GM12874 (cell line): ENCODE measurements at regions not wholly inside any gene's neighbourhood (a gene's known extent, or its start where the extent isn't known, plus 50 kb on each side); places are given as distances from the start of the nearest gene placed in this dataset.

Experiments used
- TF ChIP-seq, protein P1 (sequence below): IDR thresholded peaks from 2 replicates; pipeline ENCODE4 v1.5.1; 2011; ENCODE audit warnings: low read depth, mild to moderate bottlenecking, control low read depth, low read length, moderate library complexity; ENCODE audit not compliant: insufficient read depth

DNA sequence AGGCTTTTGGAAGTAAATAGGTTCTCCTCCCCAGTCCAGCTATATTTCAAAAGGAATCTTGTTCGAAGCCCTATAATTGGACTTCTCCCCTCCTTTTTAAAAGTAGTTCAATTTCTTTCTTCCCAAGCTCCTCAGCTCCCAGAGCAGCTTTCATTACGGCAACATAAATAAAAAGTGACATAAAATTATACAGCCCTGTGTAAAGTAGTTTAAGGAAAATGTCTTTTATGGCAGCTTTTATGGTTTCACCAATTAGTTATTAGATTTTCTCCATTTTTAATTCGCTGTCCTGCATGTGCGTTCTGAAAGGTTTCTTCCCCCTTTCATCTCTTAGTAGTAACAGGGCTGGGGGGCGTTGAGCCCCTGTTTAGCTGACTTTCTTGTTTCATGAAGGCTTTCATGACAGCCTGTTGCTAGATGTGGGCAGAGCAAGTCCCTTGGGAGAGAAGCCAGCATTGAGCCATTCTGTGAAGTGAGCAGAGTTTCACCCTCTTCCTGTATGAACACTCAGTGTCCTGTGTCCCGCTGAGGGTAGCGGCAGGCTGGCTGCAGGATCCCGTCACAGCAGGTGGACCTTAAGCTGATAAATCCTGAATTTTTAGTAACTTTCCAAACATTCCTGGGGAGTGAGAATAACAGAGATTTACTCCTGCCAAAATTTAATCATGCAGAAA lies 229.7 kb upstream of the SPRED2 start:
- TF ChIP-seq, protein P1, sequence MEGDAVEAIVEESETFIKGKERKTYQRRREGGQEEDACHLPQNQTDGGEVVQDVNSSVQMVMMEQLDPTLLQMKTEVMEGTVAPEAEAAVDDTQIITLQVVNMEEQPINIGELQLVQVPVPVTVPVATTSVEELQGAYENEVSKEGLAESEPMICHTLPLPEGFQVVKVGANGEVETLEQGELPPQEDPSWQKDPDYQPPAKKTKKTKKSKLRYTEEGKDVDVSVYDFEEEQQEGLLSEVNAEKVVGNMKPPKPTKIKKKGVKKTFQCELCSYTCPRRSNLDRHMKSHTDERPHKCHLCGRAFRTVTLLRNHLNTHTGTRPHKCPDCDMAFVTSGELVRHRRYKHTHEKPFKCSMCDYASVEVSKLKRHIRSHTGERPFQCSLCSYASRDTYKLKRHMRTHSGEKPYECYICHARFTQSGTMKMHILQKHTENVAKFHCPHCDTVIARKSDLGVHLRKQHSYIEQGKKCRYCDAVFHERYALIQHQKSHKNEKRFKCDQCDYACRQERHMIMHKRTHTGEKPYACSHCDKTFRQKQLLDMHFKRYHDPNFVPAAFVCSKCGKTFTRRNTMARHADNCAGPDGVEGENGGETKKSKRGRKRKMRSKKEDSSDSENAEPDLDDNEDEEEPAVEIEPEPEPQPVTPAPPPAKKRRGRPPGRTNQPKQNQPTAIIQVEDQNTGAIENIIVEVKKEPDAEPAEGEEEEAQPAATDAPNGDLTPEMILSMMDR, result no peak

DNA sequence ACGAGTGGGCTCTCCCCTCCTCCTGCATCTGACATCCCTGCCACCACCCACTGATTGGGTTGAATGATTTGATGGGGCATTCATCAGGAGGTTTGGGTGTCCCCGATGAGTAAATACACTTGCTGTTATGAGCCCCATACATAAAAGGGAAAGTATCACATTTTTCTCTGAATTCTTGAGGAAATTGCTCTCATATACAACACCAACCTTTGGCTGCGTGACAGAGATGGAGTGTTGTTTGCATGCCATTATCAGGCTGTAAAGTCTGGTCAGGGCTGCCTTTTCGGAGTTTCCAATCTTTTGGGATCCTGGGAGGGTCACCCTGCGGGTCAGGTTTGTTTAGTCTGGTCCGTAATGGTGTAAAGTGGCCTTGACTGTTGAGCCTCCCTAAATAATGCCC lies 227.9 kb upstream of the SPRED2 start:
- TF ChIP-seq, protein P1, result no peak

DNA sequence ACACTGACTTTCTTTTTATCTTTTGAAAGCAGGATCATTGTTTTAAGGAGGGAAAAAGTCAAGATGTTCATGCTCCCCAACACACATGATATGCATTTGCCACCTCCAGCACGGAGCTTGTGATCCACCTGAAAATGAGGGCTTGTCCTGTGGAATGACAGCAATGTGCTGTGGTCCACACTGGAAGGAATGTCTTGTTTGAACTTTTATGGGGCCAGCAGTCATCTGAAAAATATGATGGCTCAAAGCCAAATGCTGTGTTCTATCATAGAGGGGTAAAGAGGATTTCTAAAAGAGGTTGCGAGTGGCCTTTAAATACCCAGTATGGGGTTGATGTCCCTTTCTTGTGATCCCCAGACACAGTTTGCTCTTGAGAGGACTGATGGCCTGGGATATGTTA lies 226.5 kb upstream of the SPRED2 start:
- TF ChIP-seq, protein P1, result no peak

GRCh38 chr2:65658266-65658665 lies 225.9 kb upstream of the SPRED2 start:
- TF ChIP-seq, protein P1, result no peak

DNA sequence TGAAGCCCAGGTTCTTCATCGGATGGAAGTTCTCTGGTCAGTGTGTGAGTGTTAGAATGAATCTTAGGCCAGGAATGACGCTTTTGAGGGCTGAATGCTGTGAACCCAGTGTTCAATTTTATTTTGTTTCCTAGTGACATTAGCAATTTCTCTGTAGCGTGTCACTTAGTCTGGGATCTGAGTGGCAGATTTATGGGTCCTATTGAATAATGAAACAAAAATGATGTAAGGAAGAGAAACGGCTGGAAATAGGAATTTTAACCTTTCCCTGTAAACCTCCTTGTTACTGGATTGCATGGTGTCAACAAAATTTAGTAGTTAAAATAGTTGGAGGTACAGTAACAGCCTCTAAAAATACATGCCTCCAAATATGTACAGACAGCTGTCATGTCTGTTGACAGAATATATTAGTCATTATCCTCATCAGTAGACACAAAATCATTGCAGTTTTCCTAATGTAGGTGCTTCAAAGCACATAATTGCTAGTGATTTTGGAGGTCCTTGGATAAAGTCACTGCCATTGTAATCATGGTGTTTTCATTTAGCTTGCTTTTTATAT lies 223.8 kb upstream of the SPRED2 start:
- TF ChIP-seq, protein P1, result no peak

DNA sequence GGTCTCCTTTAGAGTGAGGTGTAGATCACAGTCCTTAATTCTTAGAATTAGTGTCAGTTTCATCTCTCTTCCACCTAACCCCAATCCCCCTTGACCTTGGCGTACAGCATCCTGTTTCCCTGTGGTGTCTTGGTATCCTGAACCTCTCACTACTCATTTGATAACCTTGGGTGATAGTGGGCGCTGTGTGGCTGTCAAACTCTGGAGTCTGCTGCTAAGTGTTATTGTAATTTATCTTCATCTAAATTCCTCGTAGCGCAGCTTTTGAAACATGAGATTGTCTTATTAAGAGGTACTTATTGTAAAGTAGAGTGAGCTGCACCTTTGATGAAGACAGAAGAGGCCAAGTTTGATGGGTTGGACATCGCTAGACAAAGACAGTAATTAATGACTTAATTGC lies 222.6 kb upstream of the SPRED2 start:
- TF ChIP-seq, protein P1, result no peak

DNA sequence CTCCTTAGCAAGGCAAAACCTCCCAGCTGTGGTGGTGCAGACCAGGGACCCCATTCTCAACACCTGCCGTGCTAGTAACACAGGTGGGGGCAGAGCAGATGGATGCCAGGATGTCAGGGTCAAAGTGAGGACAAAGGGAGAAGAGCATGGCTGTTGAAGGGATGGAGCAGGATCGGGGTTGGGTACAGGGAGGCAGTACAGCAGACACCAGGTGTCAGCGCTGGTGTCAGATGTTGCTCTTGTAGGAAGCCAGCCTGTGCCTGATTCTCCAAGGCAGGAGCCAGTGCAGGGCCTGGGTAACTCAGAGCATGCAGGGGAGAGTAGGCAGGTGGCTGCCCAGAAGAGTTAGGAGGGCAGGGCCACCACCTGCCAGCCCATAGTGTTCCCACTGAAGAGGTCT lies 222.1 kb upstream of the SPRED2 start:
- TF ChIP-seq, protein P1, result no peak
